BLaER1 treated with 17β-estradiol and CSF1 and Interleukin-3, amounts not matched to agents 10 nM and 100 nM (cell line): ENCODE measurements at regions not wholly inside any gene's neighbourhood (a gene's known extent, or its start where the extent isn't known, plus 50 kb on each side); places are given as distances from the start of the nearest gene placed in this dataset.
"Not testable (repeated sequence)": the region's sequence is repeated elsewhere in the genome, so short reads cannot be mapped to it uniquely, and the experiment has no call there.

Experiments used
- H3K27ac ChIP-seq, 11 experiments: shearing (Covaris generic); formaldehyde crosslinking; 2 replicates each; pipeline ENCODE4 v1.8.1; 2022
- H3K27me3 ChIP-seq, 11 experiments: shearing (Covaris generic); formaldehyde crosslinking; 2 replicates each; pipeline ENCODE4 v1.8.1; 2022
- H3K36me3 ChIP-seq, 11 experiments: shearing (Covaris generic); formaldehyde crosslinking; 2 replicates each; pipeline ENCODE4 v1.8.1; 2022
- H3K4me1 ChIP-seq, 10 experiments: shearing (Covaris generic); formaldehyde crosslinking; 2 replicates each; pipeline ENCODE4 v1.8.1; 2022
- H3K4me2 ChIP-seq, 11 experiments: shearing (Covaris generic); formaldehyde crosslinking; 2 replicates each; pipeline ENCODE4 v1.8.1; 2022
- H3K4me3 ChIP-seq, 10 experiments: shearing (Covaris generic); formaldehyde crosslinking; 2 replicates each; pipeline ENCODE4 v1.8.1; 2022
- H3K9ac ChIP-seq, 11 experiments: shearing (Covaris generic); formaldehyde crosslinking; 2 replicates each; pipeline ENCODE4 v1.8.1; 2022
- H3K9me3 ChIP-seq, 11 experiments: shearing (Covaris generic); formaldehyde crosslinking; replicated peaks in 1 of 11; 2 replicates each; pipeline ENCODE4 v1.8.1; 2022
- H4K20me1 ChIP-seq, 11 experiments: shearing (Covaris generic); formaldehyde crosslinking; 2 replicates each; pipeline ENCODE4 v1.8.1; 2022
- Cebpa-rat ChIP-seq, 11 experiments: shearing (Covaris generic); IDR thresholded peaks; 2 replicates each; pipeline ENCODE4 v1.8.1; 2022

DNA sequence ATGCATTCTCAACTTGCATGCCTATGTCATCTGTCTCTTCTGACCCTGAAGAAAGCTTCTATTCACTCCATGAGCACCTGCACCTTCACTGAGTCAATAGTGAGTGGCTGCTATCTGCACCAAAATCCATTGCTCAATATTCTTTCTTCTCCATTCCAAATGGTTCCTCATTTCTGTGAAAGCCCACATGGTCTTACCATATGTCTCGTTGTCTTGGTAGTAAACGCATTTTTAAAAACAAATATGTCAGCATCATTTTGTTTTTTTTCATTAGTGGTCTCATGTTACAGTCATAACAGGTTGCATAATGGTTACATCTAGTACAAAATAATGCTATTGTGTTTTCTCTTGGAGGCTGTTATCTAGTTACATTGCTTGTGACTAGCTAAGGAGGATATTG is 106.9 kb upstream of the CPM start:
- Histone ChIP-seq H3K9me3 (no peaks in the 10 kb centered on the region), H3K27me3 (no peaks in the 10 kb centered on the region), H3K4me3 (no peak overlapping the region), H3K9ac (peak overlapping the region in 2 of 11 experiments; percentile 49 to 66; a peak in 3 of 22 replicates), H3K4me1 (peaks cover 0 to 29% (median 0%) of the 10 kb centered on the region in 10 experiments; a peak in 4 of 20 replicates), H3K36me3 (no peaks in the 10 kb centered on the region), H3K4me2 (peak overlapping the region in 3 of 11 experiments; percentile 21 to 79 (median 40); a peak in 6 of 22 replicates), H3K27ac (peak overlapping the region in 3 of 11 experiments; percentile 70 to 89 (median 82); a peak in 6 of 22 replicates), H4K20me1 (no peaks in the 10 kb centered on the region)
- TF ChIP-seq Cebpa-rat (IDR thresholded peaks at IDR 0.05), result peak in 3 of 11 experiments; percentile 29 to 62 (median 50); a peak in 2 of 22 replicates

DNA sequence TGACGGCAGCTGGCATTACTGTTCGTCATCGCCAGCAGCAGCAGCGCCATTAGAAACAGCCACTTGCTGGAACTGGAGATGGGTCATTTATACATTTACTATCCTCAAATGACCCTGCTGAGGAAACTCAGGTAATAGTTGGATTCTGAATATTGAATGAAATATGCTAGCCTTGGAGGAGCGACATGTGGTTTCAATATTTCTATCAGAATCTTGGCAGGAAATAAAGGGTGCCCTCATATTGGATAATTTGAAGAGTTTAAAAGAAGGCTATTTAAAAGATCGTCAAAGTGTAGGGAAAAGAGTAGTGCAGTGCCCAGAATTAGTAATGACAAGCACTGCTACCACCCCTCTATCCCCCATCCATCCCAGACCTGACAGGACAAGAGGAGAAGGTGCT is 109.6 kb upstream of the CPM start:
- H3K27ac ChIP-seq, result peak overlapping the region in 1 of 11 experiments; percentile 39; a peak in 2 of 22 replicates
- no peak overlapping the region for H3K9ac ChIP-seq
- H3K4me3 ChIP-seq, result no peak overlapping the region
- H3K4me2 ChIP-seq, result peak overlapping the region in 1 of 11 experiments; percentile 43; a peak in 1 of 22 replicates
- no peaks in the 10 kb centered on the region for H4K20me1 ChIP-seq
- peaks cover 0 to 29% (median 0%) of the 10 kb centered on the region in 10 experiments; a peak in 4 of 20 replicates for H3K4me1 ChIP-seq
- TF ChIP-seq Cebpa-rat (IDR thresholded peaks at IDR 0.05), result no peak
- H3K27me3 ChIP-seq, result no peaks in the 10 kb centered on the region
- no peaks in the 10 kb centered on the region for H3K9me3 ChIP-seq
- no peaks in the 10 kb centered on the region for H3K36me3 ChIP-seq

DNA sequence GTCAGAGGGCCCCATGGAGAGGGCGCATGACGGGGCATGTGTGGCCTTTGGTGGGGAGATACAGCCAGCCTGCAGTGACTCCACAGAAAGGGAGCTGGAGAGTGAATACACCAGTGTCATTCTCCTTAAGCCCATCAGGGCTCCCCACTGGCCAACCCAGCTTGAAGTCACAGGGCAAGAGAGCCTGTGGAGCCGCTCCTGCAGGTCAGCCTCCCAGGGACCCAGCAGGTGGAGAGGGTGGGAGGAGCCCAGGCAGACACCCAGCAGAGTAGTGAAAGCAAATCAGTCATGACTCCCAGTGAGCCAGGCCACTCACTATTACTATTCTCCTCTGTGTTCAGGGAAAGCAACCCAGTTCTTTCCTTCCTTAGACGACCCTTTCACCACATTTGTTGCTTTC is 110.0 kb upstream of the CPM start:
- no peak for TF ChIP-seq Cebpa-rat (IDR thresholded peaks at IDR 0.05)
- Histone ChIP-seq H3K27me3 (no peaks in the 10 kb centered on the region), H3K4me2 (peak overlapping the region in 2 of 11 experiments; percentile 23 to 43; a peak in 3 of 22 replicates), H3K4me1 (peaks cover 0 to 31% (median 0%) of the 10 kb centered on the region in 10 experiments; a peak in 4 of 20 replicates), H4K20me1 (no peaks in the 10 kb centered on the region), H3K36me3 (no peaks in the 10 kb centered on the region), H3K9ac (no peak overlapping the region), H3K27ac (peak overlapping the region in 1 of 11 experiments; percentile 39; a peak in 2 of 22 replicates), H3K9me3 (0 out of 22 replicates have a peak, but pooled peaks cover 0 to under 1% (median 0%) of the 10 kb centered on the region in 11 experiments), H3K4me3 (no peak overlapping the region)

- Histone ChIP-seq H4K20me1 (no peaks in the 10 kb centered on the region), H3K9me3 (peaks cover 0 to 13% (median 6%) of the 10 kb centered on the region in 11 experiments; a peak in 6 of 22 replicates), H3K27me3 (no peaks in the 10 kb centered on the region), H3K4me3 (no peak overlapping the region), H3K36me3 (no peaks in the 10 kb centered on the region), H3K9ac (no peak overlapping the region), H3K27ac (no peak overlapping the region), H3K4me2 (no peak overlapping the region), H3K4me1 (peaks cover 0 to 38% (median 3%) of the 10 kb centered on the region in 10 experiments; a peak in 8 of 20 replicates)
- no peak for TF ChIP-seq Cebpa-rat (IDR thresholded peaks at IDR 0.05)
Measured at GRCh38 chr12:69044887-69045286, 111.9 kb upstream of the CPM start.

GRCh38 chr12:69045430-69045829 is 112.5 kb upstream of the CPM start:
- peaks cover 0 to 36% (median 4%) of the 10 kb centered on the region in 10 experiments; a peak in 8 of 20 replicates for H3K4me1 ChIP-seq
- H3K36me3 ChIP-seq, result no peaks in the 10 kb centered on the region
- no peak overlapping the region for H3K4me2 ChIP-seq
- no peak overlapping the region for H3K4me3 ChIP-seq
- H3K9ac ChIP-seq, result no peak overlapping the region
- peaks cover 0 to 16% (median 6%) of the 10 kb centered on the region in 11 experiments; a peak in 6 of 22 replicates for H3K9me3 ChIP-seq
- H4K20me1 ChIP-seq, result no peaks in the 10 kb centered on the region
- no peak for TF ChIP-seq Cebpa-rat (IDR thresholded peaks at IDR 0.05)
- no peak overlapping the region for H3K27ac ChIP-seq
- no peaks in the 10 kb centered on the region for H3K27me3 ChIP-seq

GRCh38 chr12:69046363-69046762 is 113.4 kb upstream of the CPM start:
- Histone ChIP-seq H3K9ac (no peak overlapping the region), H3K4me1 (peaks cover 0 to 31% (median 4%) of the 10 kb centered on the region in 10 experiments; a peak in 8 of 20 replicates), H3K9me3 (peaks cover 0 to 16% (median 7%) of the 10 kb centered on the region in 11 experiments; a peak in 6 of 22 replicates), H3K27me3 (no peaks in the 10 kb centered on the region), H3K4me2 (no peak overlapping the region), H3K36me3 (no peaks in the 10 kb centered on the region), H4K20me1 (no peaks in the 10 kb centered on the region), H3K4me3 (no peak overlapping the region), H3K27ac (no peak overlapping the region)
- no peak for TF ChIP-seq Cebpa-rat (IDR thresholded peaks at IDR 0.05)

GRCh38 chr12:69046920-69047319 is 113.9 kb upstream of the CPM start:
- H3K4me2 ChIP-seq, result 0 out of 22 replicates have a peak overlapping the region, but pooled peaks of 1 of the 11 experiments have one; percentile 1

GRCh38 chr12:69047990-69048389 is 115.0 kb upstream of the CPM start:
- no peaks in the 10 kb centered on the region for H3K27me3 ChIP-seq

More at GRCh38 chr12:69046920-69047319, 113.9 kb upstream of the CPM start:
- no peak for TF ChIP-seq Cebpa-rat (IDR thresholded peaks at IDR 0.05)
- Histone ChIP-seq H3K9me3 (peaks cover 0 to 16% (median 7%) of the 10 kb centered on the region in 11 experiments; a peak in 6 of 22 replicates), H4K20me1 (no peaks in the 10 kb centered on the region), H3K4me3 (no peak overlapping the region), H3K27me3 (no peaks in the 10 kb centered on the region), H3K4me1 (peaks cover 0 to 32% (median 4%) of the 10 kb centered on the region in 10 experiments; a peak in 8 of 20 replicates), H3K27ac (no peak overlapping the region), H3K36me3 (no peaks in the 10 kb centered on the region), H3K9ac (no peak overlapping the region)

DNA sequence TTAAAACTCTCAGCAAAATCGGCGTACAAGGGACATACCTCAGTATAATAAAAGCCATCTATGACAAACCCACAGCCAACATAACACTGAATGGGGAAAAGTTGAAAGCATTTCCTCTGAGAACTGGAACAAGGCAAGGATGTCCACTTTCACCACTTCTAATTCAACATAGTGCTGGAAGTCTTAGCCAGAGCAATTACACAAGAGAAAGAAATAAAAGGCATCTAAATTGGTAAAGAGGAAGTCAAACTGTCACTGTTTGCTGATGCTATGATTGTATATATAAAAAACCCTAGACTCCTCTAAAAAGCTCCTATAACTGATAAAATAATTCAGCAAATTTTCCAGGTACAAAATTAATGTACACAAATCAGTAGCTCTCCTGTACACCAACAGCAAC is 116.9 kb upstream of the CPM start:
- Histone ChIP-seq H3K4me1 (peaks cover 0 to 46% (median 4%) of the 10 kb centered on the region in 10 experiments; a peak in 8 of 20 replicates), H3K27ac (peak overlapping the region in 3 of 11 experiments; percentile 15 to 53 (median 49); a peak in 6 of 22 replicates), H3K9me3 (peaks cover 0 to 16% (median 7%) of the 10 kb centered on the region in 11 experiments; a peak in 6 of 22 replicates), H3K4me2 (peak overlapping the region in 4 of 11 experiments; percentile 22 to 71 (median 44); a peak in 7 of 22 replicates)
- not testable (repeated sequence) for H3K27me3 ChIP-seq, H3K9ac ChIP-seq, H3K36me3 ChIP-seq, H4K20me1 ChIP-seq, H3K4me3 ChIP-seq

More at GRCh38 chr12:69047990-69048389, 115.0 kb upstream of the CPM start:
- Histone ChIP-seq H3K4me2 (no peak overlapping the region), H3K4me1 (peaks cover 0 to 40% (median 4%) of the 10 kb centered on the region in 10 experiments; a peak in 8 of 20 replicates), H4K20me1 (no peaks in the 10 kb centered on the region), H3K36me3 (no peaks in the 10 kb centered on the region), H3K4me3 (no peak overlapping the region), H3K9me3 (peaks cover 0 to 16% (median 7%) of the 10 kb centered on the region in 11 experiments; a peak in 6 of 22 replicates), H3K27ac (no peak overlapping the region), H3K9ac (no peak overlapping the region)
- no peak for TF ChIP-seq Cebpa-rat (IDR thresholded peaks at IDR 0.05)
